WTC11 (cell line): ENCODE measurements at regions not wholly inside any gene's neighbourhood (a gene's known extent, or its start where the extent isn't known, plus 50 kb on each side); places are given as distances from the start of the nearest gene placed in this dataset.
"Not testable (repeated sequence)": the region's sequence is repeated elsewhere in the genome, so short reads cannot be mapped to it uniquely, and the experiment has no call there.

Source experiments
- ATAC-seq: fragments of 200-7000 bp; cut with Tn5 transposase; 2 replicates; pipeline ENCODE4 v1.10.0; 2021; ENCODE audit warnings: mild to moderate bottlenecking, moderate library complexity
- CTCF ChIA-PET: fragments of 300-600 bp; sonication (Branson Sonifier 250); formaldehyde crosslinking; loops from one replicate; lab custom pipeline; 2021; ENCODE audit warnings: antibody characterized with exemption; lab: Charles Lee
- POLR2A ChIA-PET: fragments of 350-600 bp; sonication (Branson Sonifier 250); formaldehyde crosslinking; loops from one replicate; lab custom pipeline; 2021; ENCODE audit warnings: antibody characterized with exemption; lab: Charles Lee
- DNase-seq: peaks from one replicate; pipeline ENCODE4 v3.0.0; 2021; ENCODE audit warnings: low spot score
- H3K27ac Mint-ChIP-seq: 2 replicates; pipeline ENCODE4 v1.8.0; 2021; ENCODE audit warnings: mixed read lengths
- H3K27me3 Mint-ChIP-seq: 2 replicates; pipeline ENCODE4 v1.8.0; 2021; ENCODE audit warnings: low read depth, mild to moderate bottlenecking, moderate library complexity, mixed read lengths
- H3K36me3 Mint-ChIP-seq: 2 replicates; pipeline ENCODE4 v1.8.0; 2021; ENCODE audit warnings: mixed read lengths
- H3K4me1 Mint-ChIP-seq: 2 replicates; pipeline ENCODE4 v1.8.0; 2022; ENCODE audit warnings: mixed read lengths
- H3K4me3 Mint-ChIP-seq: 2 replicates; pipeline ENCODE4 v1.8.0; 2021; ENCODE audit warnings: mild to moderate bottlenecking, moderate library complexity, mixed read lengths
- H3K9me3 Mint-ChIP-seq: 2 replicates; pipeline ENCODE4 v1.8.0; 2021; ENCODE audit warnings: mixed read lengths

- H3K4me3 Mint-ChIP-seq, CTCF ChIA-PET, ATAC-seq, H3K27ac Mint-ChIP-seq, POLR2A ChIA-PET, DNase-seq: not testable (repeated sequence)
- Mint-ChIP-seq H3K9me3 (peaks cover 14% of the 10 kb centered on the region), H3K27me3 (peaks cover 13% of the 10 kb centered on the region), H3K4me1 (peaks cover 22% of the 10 kb centered on the region), H3K36me3 (peaks cover 14% of the 10 kb centered on the region)
Observed at GRCh38 chr12:8404341-8404740, 51.4 kb upstream of the CLEC6A start.
